ENCODE measurements at regions not wholly inside any gene's neighbourhood (a gene's known extent, or its start where the extent isn't known, plus 50 kb on each side); places are given as distances from the start of the nearest gene placed in this dataset.
"Not testable (repeated sequence)": the region's sequence is repeated elsewhere in the genome, so short reads cannot be mapped to it uniquely, and the experiment has no call there.

GRCh38 chrY:12212394-12212793, 488.6 kb upstream of the USP9Y start:
- no peak for DNase-seq

GRCh38 chrY:12215564-12216022, 485.4 kb upstream of the USP9Y start:
- no peak for DNase-seq

- DNase-seq, result no peak
Observed at GRCh38 chrY:12230921-12231320, 470.1 kb upstream of the USP9Y start.

- DNase-seq, result no peak
Observed at GRCh38 chrY:12236399-12236798, 464.6 kb upstream of the USP9Y start.

GRCh38 chrY:12240326-12240725, 460.7 kb upstream of the USP9Y start:
- not testable (repeated sequence) for DNase-seq

- no peak for DNase-seq
Observed at GRCh38 chrY:12244146-12244545, 456.9 kb upstream of the USP9Y start.

GRCh38 chrY:12253756-12254155, 447.3 kb upstream of the USP9Y start:
- DNase-seq, result no peak

GRCh38 chrY:12271162-12271561, 429.9 kb upstream of the USP9Y start:
- no peak for DNase-seq

- no peak for DNase-seq
Observed at GRCh38 chrY:12285608-12286007, 415.4 kb upstream of the USP9Y start.

- DNase-seq, result no peak
Observed at GRCh38 chrY:12288919-12289318, 412.1 kb upstream of the USP9Y start.

GRCh38 chrY:12289415-12289814, 411.6 kb upstream of the USP9Y start:
- no peak for DNase-seq

- no peak for DNase-seq
Observed at GRCh38 chrY:12292542-12292941, 408.5 kb upstream of the USP9Y start.

GRCh38 chrY:12296460-12296859, 404.6 kb upstream of the USP9Y start:
- no peak for DNase-seq

GRCh38 chrY:12299796-12300195, 401.2 kb upstream of the USP9Y start:
- DNase-seq, result not testable (repeated sequence)

GRCh38 chrY:12303464-12303863, 397.6 kb upstream of the USP9Y start:
- no peak for DNase-seq

- no peak for DNase-seq
Observed at GRCh38 chrY:12305456-12305855, 395.6 kb upstream of the USP9Y start.

- DNase-seq, result no peak
Observed at GRCh38 chrY:12309212-12309611, 391.8 kb upstream of the USP9Y start.

- no peak for DNase-seq
Observed at GRCh38 chrY:12310832-12311231, 390.2 kb upstream of the USP9Y start.

- no peak for DNase-seq
Observed at GRCh38 chrY:12327751-12328150, 373.3 kb upstream of the USP9Y start.

GRCh38 chrY:12331917-12332316, 369.1 kb upstream of the USP9Y start:
- DNase-seq, result not testable (repeated sequence)

- DNase-seq, result no peak
Observed at GRCh38 chrY:12343211-12343610, 357.8 kb upstream of the USP9Y start.

GRCh38 chrY:12348181-12348580, 352.9 kb upstream of the USP9Y start:
- no peak for DNase-seq

GRCh38 chrY:12357204-12357603, 343.8 kb upstream of the USP9Y start:
- DNase-seq, result no peak

GRCh38 chrY:12357655-12358054, 343.4 kb upstream of the USP9Y start:
- no peak for DNase-seq

- DNase-seq, result no peak
Observed at GRCh38 chrY:12358337-12358736, 342.7 kb upstream of the USP9Y start.

- DNase-seq, result no peak
Observed at GRCh38 chrY:12359867-12360266, 341.2 kb upstream of the USP9Y start.

Data from DMS79 treated with DMSO at 0.1 percent for 48 hours (cell line).